Keratinocyte (primary cell): ENCODE measurements at regions not wholly inside any gene's neighbourhood (a gene's known extent, or its start where the extent isn't known, plus 50 kb on each side); places are given as distances from the start of the nearest gene placed in this dataset.

Experiments
- DNase-seq: peaks from one replicate; pipeline ENCODE4 v3.0.0-alpha.2; 2011; ENCODE audit warnings: low read depth, missing footprints, low spot score
- FAIRE-seq: peaks from 2 replicates; lab custom pipeline; 2011; peaks lifted over from hg19 to GRCh38; lab: Jason Lieb, UNC
- H2AFZ ChIP-seq: 2 replicates; pipeline ENCODE4 v1.6.0; 2012; ENCODE audit warnings: low read length, control low read depth, inconsistent platforms; ENCODE audit not compliant: control insufficient read depth
- H3K27ac ChIP-seq: 2 replicates; pipeline ENCODE4 v1.5.1; 2011; ENCODE audit warnings: low read length; ENCODE audit not compliant: control insufficient read depth, insufficient read depth
- H3K27me3 ChIP-seq: 3 replicates; pipeline ENCODE4 v1.6.0; 2011; ENCODE audit warnings: low read length; ENCODE audit not compliant: control insufficient read depth, insufficient read depth; ENCODE audit errors: extremely low read depth
- H3K36me3 ChIP-seq, 2 experiments: 2 replicates in 1 of 2; 3 replicates in 1 of 2; pipeline ENCODE4 v1.5.1; 2011; ENCODE audit warnings: low read length in 2 of 2, mild to moderate bottlenecking in 1 of 2; ENCODE audit not compliant: control insufficient read depth in 2 of 2, insufficient read depth in 2 of 2; ENCODE audit errors: extremely low read depth in 1 of 2
- H3K4me1 ChIP-seq: 3 replicates; pipeline ENCODE4 v1.5.1; 2011; ENCODE audit warnings: low read length; ENCODE audit not compliant: control insufficient read depth, insufficient read depth; ENCODE audit errors: extremely low read depth
- H3K4me2 ChIP-seq: 3 replicates; pipeline ENCODE4 v1.6.0; 2011; ENCODE audit warnings: low read depth, low read length; ENCODE audit not compliant: control insufficient read depth, insufficient read depth; ENCODE audit errors: extremely low read depth
- H3K4me3 ChIP-seq, 3 experiments: fragments of 200-600 bp in 1 of 3; sonication (generic) in 1 of 3; 2 replicates in 2 of 3; 3 replicates in 1 of 3; pipeline ENCODE4 v1.5.1; 2011 to 2016; ENCODE audit warnings: low read length in 3 of 3, mild to moderate bottlenecking in 3 of 3, control low read depth in 2 of 3, inconsistent platforms in 1 of 3, low read depth in 1 of 3, mixed read lengths in 1 of 3, mixed run types in 1 of 3, moderate library complexity in 1 of 3; ENCODE audit not compliant: control insufficient read depth in 2 of 3, insufficient read depth in 2 of 3; ENCODE audit errors: extremely low read depth in 1 of 3
- H3K79me2 ChIP-seq: 2 replicates; pipeline ENCODE4 v1.6.0; 2012; ENCODE audit warnings: low read length; ENCODE audit not compliant: control insufficient read depth, insufficient read depth
- H3K9ac ChIP-seq: 3 replicates; pipeline ENCODE4 v1.6.0; 2011; ENCODE audit warnings: low read length; ENCODE audit not compliant: control insufficient read depth, insufficient read depth; ENCODE audit errors: extremely low read depth
- H3K9me1 ChIP-seq: 3 replicates; pipeline ENCODE4 v1.6.0; 2011; ENCODE audit warnings: low read length; ENCODE audit not compliant: control insufficient read depth, insufficient read depth; ENCODE audit errors: extremely low read depth
- H3K9me3 ChIP-seq: 2 replicates; pipeline ENCODE4 v1.5.1; 2012; ENCODE audit warnings: low read depth, low read length; ENCODE audit not compliant: control insufficient read depth
- H4K20me1 ChIP-seq: 3 replicates; pipeline ENCODE4 v1.6.0; 2011; ENCODE audit warnings: low read length; ENCODE audit not compliant: control insufficient read depth, insufficient read depth; ENCODE audit errors: extremely low read depth
- EZH2 ChIP-seq: IDR thresholded peaks from one replicate; pipeline ENCODE4 v1.6.1; 2012; ENCODE audit warnings: inconsistent platforms, mild to moderate bottlenecking, low read length, moderate library complexity
- dilution Hi-C: fragments of 300-500 bp; cut with MboI; formaldehyde crosslinking; loops from one replicate; pipeline ENCODE4 v1.7.0; 2020; ENCODE audit warnings: low sequenced_read_pairs; ENCODE audit not compliant: extremely low pct_ligation_motif_present
- TF ChIP-seq, protein P1 (sequence below), 3 experiments: IDR thresholded peaks in 1 of 3; conservative IDR thresholded peaks in 1 of 3; optimal IDR thresholded peaks in 1 of 3; 2 replicates in 2 of 3; 3 replicates in 1 of 3; pipeline versions ENCODE3 to v1.5.1; 2011; ENCODE audit warnings: low read length in 3 of 3, mild to moderate bottlenecking in 3 of 3, moderate library complexity in 2 of 3, control low read depth in 1 of 3, inconsistent platforms in 1 of 3; ENCODE audit not compliant: insufficient read depth in 2 of 3; ENCODE audit errors: extremely low read depth in 1 of 3

- TF ChIP-seq, protein P1, sequence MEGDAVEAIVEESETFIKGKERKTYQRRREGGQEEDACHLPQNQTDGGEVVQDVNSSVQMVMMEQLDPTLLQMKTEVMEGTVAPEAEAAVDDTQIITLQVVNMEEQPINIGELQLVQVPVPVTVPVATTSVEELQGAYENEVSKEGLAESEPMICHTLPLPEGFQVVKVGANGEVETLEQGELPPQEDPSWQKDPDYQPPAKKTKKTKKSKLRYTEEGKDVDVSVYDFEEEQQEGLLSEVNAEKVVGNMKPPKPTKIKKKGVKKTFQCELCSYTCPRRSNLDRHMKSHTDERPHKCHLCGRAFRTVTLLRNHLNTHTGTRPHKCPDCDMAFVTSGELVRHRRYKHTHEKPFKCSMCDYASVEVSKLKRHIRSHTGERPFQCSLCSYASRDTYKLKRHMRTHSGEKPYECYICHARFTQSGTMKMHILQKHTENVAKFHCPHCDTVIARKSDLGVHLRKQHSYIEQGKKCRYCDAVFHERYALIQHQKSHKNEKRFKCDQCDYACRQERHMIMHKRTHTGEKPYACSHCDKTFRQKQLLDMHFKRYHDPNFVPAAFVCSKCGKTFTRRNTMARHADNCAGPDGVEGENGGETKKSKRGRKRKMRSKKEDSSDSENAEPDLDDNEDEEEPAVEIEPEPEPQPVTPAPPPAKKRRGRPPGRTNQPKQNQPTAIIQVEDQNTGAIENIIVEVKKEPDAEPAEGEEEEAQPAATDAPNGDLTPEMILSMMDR (optimal IDR thresholded peaks at IDR 0.05 in 1 of 3, IDR thresholded peaks at IDR 0.05 in 1 of 3, conservative IDR thresholded peaks at IDR 0.05 in 1 of 3; ENCODE audit: extremely low read depth in 1 of 3, insufficient read depth in 2 of 3, low read length in 3 of 3): no peak
- no peak for TF ChIP-seq EZH2
- Histone ChIP-seq H2AFZ (no peak overlapping the region), H3K9ac (no peak overlapping the region), H4K20me1 (no peaks in the 10 kb centered on the region), H3K9me3 (no peaks in the 10 kb centered on the region), H3K79me2 (no peaks in the 10 kb centered on the region), H3K27ac (no peak overlapping the region), H3K4me3 (no peak overlapping the region), H3K27me3 (no peaks in the 10 kb centered on the region), H3K9me1 (no peaks in the 10 kb centered on the region), H3K36me3 (no peaks in the 10 kb centered on the region), H3K4me1 (no peaks in the 10 kb centered on the region), H3K4me2 (no peak overlapping the region)
- DNase-seq (no peak), FAIRE-seq (no peak)
- dilution Hi-C loops: no loop called here
These were observed 64.4 kb upstream of the GJA5 start for GRCh38 chr1:147824798-147825197.

GRCh38 chr1:147825586-147825985 lies 65.2 kb upstream of the GJA5 start:
- Histone ChIP-seq H3K79me2 (no peaks in the 10 kb centered on the region), H4K20me1 (no peaks in the 10 kb centered on the region), H3K27me3 (no peaks in the 10 kb centered on the region), H3K4me1 (no peaks in the 10 kb centered on the region), H2AFZ (no peak overlapping the region), H3K9me3 (no peaks in the 10 kb centered on the region), H3K9ac (no peak overlapping the region), H3K4me2 (no peak overlapping the region), H3K4me3 (no peak overlapping the region), H3K9me1 (no peaks in the 10 kb centered on the region), H3K36me3 (no peaks in the 10 kb centered on the region), H3K27ac (no peak overlapping the region)
- DNase-seq (no peak), FAIRE-seq (no peak)
- dilution Hi-C loops: no loop called here
- TF ChIP-seq, protein P1 (optimal IDR thresholded peaks at IDR 0.05 in 1 of 3, IDR thresholded peaks at IDR 0.05 in 1 of 3, conservative IDR thresholded peaks at IDR 0.05 in 1 of 3; ENCODE audit: extremely low read depth in 1 of 3, insufficient read depth in 2 of 3, low read length in 3 of 3): no peak
- no peak for TF ChIP-seq EZH2
